ENCODE measurements at regions not wholly inside any gene's neighbourhood (a gene's known extent, or its start where the extent isn't known, plus 50 kb on each side); places are given as distances from the start of the nearest gene placed in this dataset.

GRCh38 chr14:25411781-25412757 is 362.1 kb upstream of the STXBP6 start:
- DNase-seq (ENCODE audit: extremely low read depth, insufficient read length): no peak
- peak; percentile 18 for TF ChIP-seq CTCF (IDR thresholded peaks at IDR 0.05; ENCODE audit: insufficient read depth, low read length, poor library complexity, severe bottlenecking)

DNA sequence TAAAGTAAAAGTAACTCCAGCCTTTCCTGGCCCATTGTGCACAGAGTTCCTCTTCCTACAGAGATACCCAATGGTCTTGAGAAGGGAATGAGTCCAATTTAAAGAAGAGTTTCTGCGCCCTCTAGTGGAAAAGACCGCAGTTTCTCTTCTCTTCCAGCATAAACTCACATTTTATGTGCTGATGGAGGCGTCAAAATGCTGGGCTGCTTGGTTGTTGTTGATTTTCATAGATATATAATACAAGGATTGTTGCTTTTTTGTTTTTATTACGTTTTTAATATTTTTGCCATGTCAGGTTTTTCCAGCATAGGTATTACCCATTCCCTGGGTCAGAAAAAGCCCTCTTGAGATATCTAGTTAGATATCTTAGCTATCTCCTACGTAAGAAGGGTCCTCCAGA is 356.9 kb upstream of the STXBP6 start:
- no peak for DNase-seq (ENCODE audit: extremely low read depth, insufficient read length)
- Histone ChIP-seq H3K4me3 (replicated peaks; ENCODE audit: low read depth, low read length) (no peak overlapping the region), H3K27me3 (replicated peaks; ENCODE audit: control insufficient read depth, insufficient read depth, low read length) (no peaks in the 10 kb centered on the region), H3K36me3 (ENCODE audit: control insufficient read depth, insufficient read depth, low read length) (no peaks in the 10 kb centered on the region)
- peak; percentile 24 for TF ChIP-seq CTCF (IDR thresholded peaks at IDR 0.05; ENCODE audit: insufficient read depth, low read length, poor library complexity, severe bottlenecking)

More at GRCh38 chr14:25411781-25412757, 362.1 kb upstream of the STXBP6 start:
- Histone ChIP-seq H3K27me3 (replicated peaks; ENCODE audit: control insufficient read depth, insufficient read depth, low read length) (no peaks in the 10 kb centered on the region), H3K36me3 (ENCODE audit: control insufficient read depth, insufficient read depth, low read length) (no peaks in the 10 kb centered on the region), H3K4me3 (replicated peaks; ENCODE audit: low read depth, low read length) (no peak overlapping the region)

GRCh38 chr14:25400607-25401206 is 350.8 kb upstream of the STXBP6 start:
- no peaks in the 10 kb centered on the region for H3K27me3 ChIP-seq (replicated peaks; ENCODE audit: control insufficient read depth, insufficient read depth, low read length)
- no peaks in the 10 kb centered on the region for H3K36me3 ChIP-seq (ENCODE audit: control insufficient read depth, insufficient read depth, low read length)
- DNase-seq (ENCODE audit: extremely low read depth, insufficient read length): peak; percentile 1
- TF ChIP-seq CTCF (IDR thresholded peaks at IDR 0.05; ENCODE audit: insufficient read depth, low read length, poor library complexity, severe bottlenecking): peak; percentile 53
- no peak overlapping the region for H3K4me3 ChIP-seq (replicated peaks; ENCODE audit: low read depth, low read length)

DNA sequence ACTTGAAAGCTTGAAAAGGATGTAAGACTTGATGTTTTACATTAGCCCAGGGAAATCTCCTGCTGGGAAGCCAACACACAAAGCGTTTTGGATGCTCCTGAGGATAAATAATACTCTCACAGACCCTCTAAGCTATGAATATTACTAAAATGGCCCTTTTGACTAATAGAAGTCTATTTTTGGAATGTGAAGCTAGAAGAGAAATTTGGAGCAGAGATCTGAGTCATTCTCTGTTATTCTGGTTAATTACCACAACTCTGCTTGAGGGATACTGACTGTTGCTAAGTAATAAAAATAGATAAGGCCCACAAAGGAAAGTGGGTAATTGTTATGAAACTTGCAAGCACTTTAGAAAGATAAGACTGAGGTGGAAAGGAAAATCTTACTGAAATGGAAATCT is 346.2 kb upstream of the STXBP6 start:
- no peak for DNase-seq (ENCODE audit: extremely low read depth, insufficient read length)
- H3K36me3 ChIP-seq (ENCODE audit: control insufficient read depth, insufficient read depth, low read length): no peaks in the 10 kb centered on the region
- no peak overlapping the region for H3K4me3 ChIP-seq (replicated peaks; ENCODE audit: low read depth, low read length)
- TF ChIP-seq CTCF (IDR thresholded peaks at IDR 0.05; ENCODE audit: insufficient read depth, low read length, poor library complexity, severe bottlenecking): no peak
- no peaks in the 10 kb centered on the region for H3K27me3 ChIP-seq (replicated peaks; ENCODE audit: control insufficient read depth, insufficient read depth, low read length)

DNA sequence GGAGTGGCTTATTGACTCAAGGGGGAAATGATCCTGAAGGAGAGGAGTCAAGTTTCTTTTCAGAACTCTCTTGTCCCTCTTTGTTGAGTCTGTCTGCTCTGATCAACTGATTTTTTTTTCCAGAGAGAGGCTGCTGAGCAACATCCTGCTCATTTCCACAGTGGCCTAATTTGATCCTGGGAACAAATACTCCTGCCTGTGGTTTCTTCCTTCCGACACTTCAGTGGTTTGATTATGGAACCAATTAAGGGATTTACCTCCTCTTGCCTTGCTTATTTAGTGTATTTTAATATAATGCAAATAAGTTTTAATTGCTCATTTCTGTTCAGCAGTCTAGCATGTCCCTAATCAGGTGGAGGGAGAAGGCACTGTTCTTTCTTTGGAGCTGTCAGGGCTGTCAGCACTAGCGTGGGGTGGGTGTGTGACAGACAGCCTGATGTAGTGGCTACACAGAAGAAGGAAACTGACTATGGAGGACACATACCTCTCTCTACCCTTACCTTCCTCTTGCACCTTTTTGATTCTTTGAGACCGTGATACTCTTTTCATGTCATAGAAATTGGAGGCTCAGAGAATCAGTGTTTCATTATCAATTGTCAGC is 344.9 kb upstream of the STXBP6 start:
- H3K4me3 ChIP-seq (replicated peaks; ENCODE audit: low read depth, low read length): no peak overlapping the region
- TF ChIP-seq CTCF (IDR thresholded peaks at IDR 0.05; ENCODE audit: insufficient read depth, low read length, poor library complexity, severe bottlenecking): no peak

More for the DNA sequence above, 344.9 kb upstream of the STXBP6 start:
- Histone ChIP-seq H3K27me3 (replicated peaks; ENCODE audit: control insufficient read depth, insufficient read depth, low read length) (no peaks in the 10 kb centered on the region), H3K36me3 (ENCODE audit: control insufficient read depth, insufficient read depth, low read length) (no peaks in the 10 kb centered on the region)
- DNase-seq (ENCODE audit: extremely low read depth, insufficient read length): no peak

Measured in GM06990 (cell line).